GM23338 (cell line): ENCODE measurements at regions not wholly inside any gene's neighbourhood (a gene's known extent, or its start where the extent isn't known, plus 50 kb on each side); places are given as distances from the start of the nearest gene placed in this dataset.

ENCODE experiments used
- ATAC-seq: fragments of 200-7000 bp; cut with Tn5 transposase; 3 replicates; pipeline ENCODE4 v1.9.1; 2020
- DNase-seq: peaks from one replicate; pipeline ENCODE4 v3.0.0-alpha.2; 2015; ENCODE audit warnings: low spot score
- H2AFZ ChIP-seq: fragments of 200-600 bp; sonication (generic); 2 replicates; pipeline ENCODE4 v1.8.0; 2016; ENCODE audit warnings: antibody characterized with exemption, mild to moderate bottlenecking, moderate library complexity
- H3F3A ChIP-seq: fragments of 200-600 bp; sonication (generic); replicated peaks from 2 replicates; pipeline ENCODE4 v1.8.0; 2017; ENCODE audit warnings: antibody characterized with exemption, mixed run types, low read depth
- H3K27ac ChIP-seq: fragments of 200-600 bp; sonication (generic); 2 replicates; pipeline ENCODE4 v1.6.1; 2016; ENCODE audit warnings: low read depth
- H3K27me3 ChIP-seq: fragments of 200-600 bp; sonication (generic); 2 replicates; pipeline ENCODE4 v1.8.0; 2016; ENCODE audit warnings: mild to moderate bottlenecking, mixed run types, moderate library complexity; ENCODE audit not compliant: insufficient read depth
- H3K36me3 ChIP-seq: fragments of 200-600 bp; sonication (generic); 2 replicates; pipeline ENCODE4 v1.8.0; 2016; ENCODE audit warnings: mild to moderate bottlenecking; ENCODE audit not compliant: insufficient read depth
- H3K4me1 ChIP-seq: fragments of 200-600 bp; sonication (generic); 2 replicates; pipeline ENCODE4 v1.8.0; 2016; ENCODE audit warnings: mild to moderate bottlenecking, moderate library complexity; ENCODE audit not compliant: insufficient read depth
- H3K4me2 ChIP-seq: fragments of 200-600 bp; sonication (generic); 2 replicates; pipeline ENCODE4 v1.7.1; 2017; ENCODE audit warnings: mixed run types
- H3K4me3 ChIP-seq: fragments of 200-600 bp; sonication (generic); 2 replicates; pipeline ENCODE4 v1.6.1; 2016; ENCODE audit warnings: mixed run types
- H3K79me2 ChIP-seq: fragments of 200-600 bp; sonication (generic); replicated peaks from 2 replicates; pipeline ENCODE4 v1.8.0; 2017; ENCODE audit warnings: mild to moderate bottlenecking; ENCODE audit not compliant: insufficient read depth
- H3K9me2 ChIP-seq: fragments of 200-600 bp; sonication (generic); 2 replicates; pipeline ENCODE4 v1.8.0; 2017; ENCODE audit not compliant: insufficient read depth
- H4K20me1 ChIP-seq: fragments of 200-600 bp; sonication (generic); replicated peaks from 2 replicates; pipeline ENCODE4 v1.8.0; 2017; ENCODE audit warnings: mild to moderate bottlenecking; ENCODE audit not compliant: insufficient read depth
- H3K27ac Mint-ChIP-seq: 2 replicates; pipeline ENCODE4 v1.8.0; 2020; ENCODE audit warnings: inconsistent platforms, mild to moderate bottlenecking, moderate library complexity, mixed read lengths
- H3K27me3 Mint-ChIP-seq: 3 replicates; pipeline ENCODE4 v1.8.0; 2022; ENCODE audit warnings: low read depth, mild to moderate bottlenecking, moderate library complexity, mixed read lengths, inconsistent platforms; ENCODE audit not compliant: insufficient read depth, poor library complexity
- H3K36me3 Mint-ChIP-seq: 3 replicates; pipeline ENCODE4 v1.8.0; 2021; ENCODE audit warnings: low read depth, mild to moderate bottlenecking, inconsistent platforms, moderate library complexity, mixed read lengths
- H3K4me1 Mint-ChIP-seq: 3 replicates; pipeline ENCODE4 v1.8.0; 2020; ENCODE audit warnings: mild to moderate bottlenecking, inconsistent platforms, mixed read lengths
- H3K4me3 Mint-ChIP-seq: 3 replicates; pipeline ENCODE4 v1.8.0; 2021; ENCODE audit warnings: moderate library complexity, mild to moderate bottlenecking, inconsistent platforms, mixed read lengths
- H3K9me3 Mint-ChIP-seq: 3 replicates; pipeline ENCODE4 v1.8.0; 2020; ENCODE audit warnings: moderate library complexity, mild to moderate bottlenecking, inconsistent platforms, mixed read lengths
- CREB1 ChIP-seq: fragments of 250-450 bp; sonication (Bioruptor Pico); IDR thresholded peaks from 2 replicates; pipeline ENCODE4 v1.5.0; 2020; ENCODE audit warnings: low read depth, mild to moderate bottlenecking, moderate library complexity
- EZH2 ChIP-seq: fragments of 200-600 bp; sonication (generic); IDR thresholded peaks from one replicate; pipeline ENCODE4 v1.8.0; 2017; ENCODE audit warnings: antibody characterized with exemption, mild to moderate bottlenecking, low read depth; ENCODE audit not compliant: unreplicated experiment
- EZH2phosphoT487 ChIP-seq: fragments of 200-600 bp; sonication (generic); IDR thresholded peaks from one replicate; pipeline ENCODE4 v1.8.1; 2018; ENCODE audit warnings: antibody characterized with exemption; ENCODE audit not compliant: unreplicated experiment
- JUNB ChIP-seq: IDR thresholded peaks from one replicate; pipeline ENCODE4 v1.6.1; 2016; ENCODE audit warnings: antibody characterized with exemption; ENCODE audit not compliant: unreplicated experiment
- NANOG ChIP-seq: IDR thresholded peaks from 2 replicates; pipeline ENCODE4 v1.6.1; 2016; ENCODE audit warnings: antibody characterized with exemption, borderline replicate concordance
- ZNF114 ChIP-seq: fragments of 250-450 bp; sonication (Bioruptor Pico); IDR thresholded peaks from 2 replicates; pipeline ENCODE4 v1.5.0; 2020; ENCODE audit warnings: mild to moderate bottlenecking, moderate library complexity
- TF ChIP-seq, protein P1 (sequence below): fragments of 250-450 bp; sonication (Bioruptor Pico); IDR thresholded peaks from 2 replicates; pipeline ENCODE4 v1.5.0; 2020; ENCODE audit warnings: mild to moderate bottlenecking, moderate library complexity
- TF ChIP-seq, protein P2 (sequence below): IDR thresholded peaks from one replicate; pipeline ENCODE4 v1.6.1; 2018; ENCODE audit warnings: antibody characterized with exemption; ENCODE audit not compliant: unreplicated experiment
- TF ChIP-seq, protein P3 (sequence below): IDR thresholded peaks from 2 replicates; pipeline ENCODE4 v1.6.1; 2016; ENCODE audit warnings: antibody characterized with exemption

DNA sequence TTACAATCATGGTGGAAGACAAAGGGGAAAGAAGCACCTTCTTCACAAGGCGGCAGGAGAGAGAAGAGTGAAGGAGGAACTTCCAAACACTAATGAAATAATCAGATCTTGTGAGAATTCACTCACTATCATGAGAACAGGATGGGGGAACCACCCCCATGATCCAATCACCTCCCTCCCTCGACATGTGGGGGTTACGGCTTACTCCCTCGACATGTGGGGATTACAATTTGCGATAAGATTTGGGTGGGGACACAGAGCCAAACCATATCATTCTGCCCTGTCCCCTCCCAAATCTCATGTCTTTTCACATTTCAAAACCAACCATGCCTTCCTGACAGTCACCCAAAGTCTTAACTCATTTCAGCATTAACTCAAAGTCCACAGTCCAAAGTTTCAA is 88.7 kb upstream of the PGRMC2 start:
- no peaks in the 10 kb centered on the region for H3K4me1 ChIP-seq
- H3F3A ChIP-seq, result no peaks in the 10 kb centered on the region
- peaks cover 4% of the 10 kb centered on the region; the same call in 1 of the 2 replicates for H3K9me2 ChIP-seq
- Mint-ChIP-seq H3K36me3 (peaks cover 24% of the 10 kb centered on the region), H3K27ac (no peak overlapping the region), H3K4me3 (no peak overlapping the region), H3K27me3 (no peaks in the 10 kb centered on the region), H3K4me1 (peaks cover 2% of the 10 kb centered on the region; the same call in 2 of the 3 replicates), H3K9me3 (peaks cover 27% of the 10 kb centered on the region)
- no peaks in the 10 kb centered on the region for H3K27me3 ChIP-seq
- no peak overlapping the region for H3K27ac ChIP-seq
- ATAC-seq, result no peak
- DNase-seq, result no peak
- H3K36me3 ChIP-seq, result no peaks in the 10 kb centered on the region
- no peak overlapping the region for H3K4me3 ChIP-seq
- H4K20me1 ChIP-seq, result no peaks in the 10 kb centered on the region
- no peak overlapping the region for H3K4me2 ChIP-seq
- H3K79me2 ChIP-seq, result no peaks in the 10 kb centered on the region
- TF ChIP-seq EZH2phosphoT487 (no peak), JUNB (no peak), ZNF114 (no peak), NANOG (no peak), EZH2 (no peak), CREB1 (CRISPR knock-in tag) (no peak)
- TF ChIP-seq, protein P1, sequence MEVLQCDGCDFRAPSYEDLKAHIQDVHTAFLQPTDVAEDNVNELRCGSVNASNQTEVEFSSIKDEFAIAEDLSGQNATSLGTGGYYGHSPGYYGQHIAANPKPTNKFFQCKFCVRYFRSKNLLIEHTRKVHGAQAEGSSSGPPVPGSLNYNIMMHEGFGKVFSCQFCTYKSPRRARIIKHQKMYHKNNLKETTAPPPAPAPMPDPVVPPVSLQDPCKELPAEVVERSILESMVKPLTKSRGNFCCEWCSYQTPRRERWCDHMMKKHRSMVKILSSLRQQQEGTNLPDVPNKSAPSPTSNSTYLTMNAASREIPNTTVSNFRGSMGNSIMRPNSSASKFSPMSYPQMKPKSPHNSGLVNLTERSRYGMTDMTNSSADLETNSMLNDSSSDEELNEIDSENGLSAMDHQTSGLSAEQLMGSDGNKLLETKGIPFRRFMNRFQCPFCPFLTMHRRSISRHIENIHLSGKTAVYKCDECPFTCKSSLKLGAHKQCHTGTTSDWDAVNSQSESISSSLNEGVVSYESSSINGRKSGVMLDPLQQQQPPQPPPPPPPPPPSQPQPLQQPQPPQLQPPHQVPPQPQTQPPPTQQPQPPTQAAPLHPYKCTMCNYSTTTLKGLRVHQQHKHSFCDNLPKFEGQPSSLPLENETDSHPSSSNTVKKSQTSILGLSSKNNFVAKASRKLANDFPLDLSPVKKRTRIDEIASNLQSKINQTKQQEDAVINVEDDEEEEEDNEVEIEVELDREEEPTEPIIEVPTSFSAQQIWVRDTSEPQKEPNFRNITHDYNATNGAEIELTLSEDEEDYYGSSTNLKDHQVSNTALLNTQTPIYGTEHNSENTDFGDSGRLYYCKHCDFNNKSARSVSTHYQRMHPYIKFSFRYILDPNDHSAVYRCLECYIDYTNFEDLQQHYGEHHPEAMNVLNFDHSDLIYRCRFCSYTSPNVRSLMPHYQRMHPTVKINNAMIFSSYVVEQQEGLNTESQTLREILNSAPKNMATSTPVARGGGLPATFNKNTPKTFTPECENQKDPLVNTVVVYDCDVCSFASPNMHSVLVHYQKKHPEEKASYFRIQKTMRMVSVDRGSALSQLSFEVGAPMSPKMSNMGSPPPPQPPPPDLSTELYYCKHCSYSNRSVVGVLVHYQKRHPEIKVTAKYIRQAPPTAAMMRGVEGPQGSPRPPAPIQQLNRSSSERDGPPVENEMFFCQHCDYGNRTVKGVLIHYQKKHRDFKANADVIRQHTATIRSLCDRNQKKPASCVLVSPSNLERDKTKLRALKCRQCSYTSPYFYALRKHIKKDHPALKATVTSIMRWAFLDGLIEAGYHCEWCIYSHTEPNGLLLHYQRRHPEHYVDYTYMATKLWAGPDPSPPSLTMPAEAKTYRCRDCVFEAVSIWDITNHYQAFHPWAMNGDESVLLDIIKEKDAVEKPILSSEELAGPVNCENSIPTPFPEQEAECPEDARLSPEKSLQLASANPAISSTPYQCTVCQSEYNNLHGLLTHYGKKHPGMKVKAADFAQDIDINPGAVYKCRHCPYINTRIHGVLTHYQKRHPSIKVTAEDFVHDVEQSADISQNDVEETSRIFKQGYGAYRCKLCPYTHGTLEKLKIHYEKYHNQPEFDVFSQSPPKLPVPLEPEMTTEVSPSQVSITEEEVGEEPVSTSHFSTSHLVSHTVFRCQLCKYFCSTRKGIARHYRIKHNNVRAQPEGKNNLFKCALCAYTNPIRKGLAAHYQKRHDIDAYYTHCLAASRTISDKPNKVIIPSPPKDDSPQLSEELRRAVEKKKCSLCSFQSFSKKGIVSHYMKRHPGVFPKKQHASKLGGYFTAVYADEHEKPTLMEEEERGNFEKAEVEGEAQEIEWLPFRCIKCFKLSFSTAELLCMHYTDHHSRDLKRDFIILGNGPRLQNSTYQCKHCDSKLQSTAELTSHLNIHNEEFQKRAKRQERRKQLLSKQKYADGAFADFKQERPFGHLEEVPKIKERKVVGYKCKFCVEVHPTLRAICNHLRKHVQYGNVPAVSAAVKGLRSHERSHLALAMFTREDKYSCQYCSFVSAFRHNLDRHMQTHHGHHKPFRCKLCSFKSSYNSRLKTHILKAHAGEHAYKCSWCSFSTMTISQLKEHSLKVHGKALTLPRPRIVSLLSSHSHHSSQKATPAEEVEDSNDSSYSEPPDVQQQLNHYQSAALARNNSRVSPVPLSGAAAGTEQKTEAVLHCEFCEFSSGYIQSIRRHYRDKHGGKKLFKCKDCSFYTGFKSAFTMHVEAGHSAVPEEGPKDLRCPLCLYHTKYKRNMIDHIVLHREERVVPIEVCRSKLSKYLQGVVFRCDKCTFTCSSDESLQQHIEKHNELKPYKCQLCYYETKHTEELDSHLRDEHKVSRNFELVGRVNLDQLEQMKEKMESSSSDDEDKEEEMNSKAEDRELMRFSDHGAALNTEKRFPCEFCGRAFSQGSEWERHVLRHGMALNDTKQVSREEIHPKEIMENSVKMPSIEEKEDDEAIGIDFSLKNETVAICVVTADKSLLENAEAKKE (CRISPR knock-in tag), result no peak
- TF ChIP-seq, protein P2, sequence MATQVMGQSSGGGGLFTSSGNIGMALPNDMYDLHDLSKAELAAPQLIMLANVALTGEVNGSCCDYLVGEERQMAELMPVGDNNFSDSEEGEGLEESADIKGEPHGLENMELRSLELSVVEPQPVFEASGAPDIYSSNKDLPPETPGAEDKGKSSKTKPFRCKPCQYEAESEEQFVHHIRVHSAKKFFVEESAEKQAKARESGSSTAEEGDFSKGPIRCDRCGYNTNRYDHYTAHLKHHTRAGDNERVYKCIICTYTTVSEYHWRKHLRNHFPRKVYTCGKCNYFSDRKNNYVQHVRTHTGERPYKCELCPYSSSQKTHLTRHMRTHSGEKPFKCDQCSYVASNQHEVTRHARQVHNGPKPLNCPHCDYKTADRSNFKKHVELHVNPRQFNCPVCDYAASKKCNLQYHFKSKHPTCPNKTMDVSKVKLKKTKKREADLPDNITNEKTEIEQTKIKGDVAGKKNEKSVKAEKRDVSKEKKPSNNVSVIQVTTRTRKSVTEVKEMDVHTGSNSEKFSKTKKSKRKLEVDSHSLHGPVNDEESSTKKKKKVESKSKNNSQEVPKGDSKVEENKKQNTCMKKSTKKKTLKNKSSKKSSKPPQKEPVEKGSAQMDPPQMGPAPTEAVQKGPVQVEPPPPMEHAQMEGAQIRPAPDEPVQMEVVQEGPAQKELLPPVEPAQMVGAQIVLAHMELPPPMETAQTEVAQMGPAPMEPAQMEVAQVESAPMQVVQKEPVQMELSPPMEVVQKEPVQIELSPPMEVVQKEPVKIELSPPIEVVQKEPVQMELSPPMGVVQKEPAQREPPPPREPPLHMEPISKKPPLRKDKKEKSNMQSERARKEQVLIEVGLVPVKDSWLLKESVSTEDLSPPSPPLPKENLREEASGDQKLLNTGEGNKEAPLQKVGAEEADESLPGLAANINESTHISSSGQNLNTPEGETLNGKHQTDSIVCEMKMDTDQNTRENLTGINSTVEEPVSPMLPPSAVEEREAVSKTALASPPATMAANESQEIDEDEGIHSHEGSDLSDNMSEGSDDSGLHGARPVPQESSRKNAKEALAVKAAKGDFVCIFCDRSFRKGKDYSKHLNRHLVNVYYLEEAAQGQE, result no peak
- TF ChIP-seq, protein P3, sequence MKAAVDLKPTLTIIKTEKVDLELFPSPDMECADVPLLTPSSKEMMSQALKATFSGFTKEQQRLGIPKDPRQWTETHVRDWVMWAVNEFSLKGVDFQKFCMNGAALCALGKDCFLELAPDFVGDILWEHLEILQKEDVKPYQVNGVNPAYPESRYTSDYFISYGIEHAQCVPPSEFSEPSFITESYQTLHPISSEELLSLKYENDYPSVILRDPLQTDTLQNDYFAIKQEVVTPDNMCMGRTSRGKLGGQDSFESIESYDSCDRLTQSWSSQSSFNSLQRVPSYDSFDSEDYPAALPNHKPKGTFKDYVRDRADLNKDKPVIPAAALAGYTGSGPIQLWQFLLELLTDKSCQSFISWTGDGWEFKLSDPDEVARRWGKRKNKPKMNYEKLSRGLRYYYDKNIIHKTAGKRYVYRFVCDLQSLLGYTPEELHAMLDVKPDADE, result no peak
- H2AFZ ChIP-seq, result no peak overlapping the region
